Head of caudate nucleus (tissue), 42 donors: ENCODE measurements at regions not wholly inside any gene's neighbourhood (a gene's known extent, or its start where the extent isn't known, plus 50 kb on each side); places are given as distances from the start of the nearest gene placed in this dataset.

Experiments
- DNase-seq, 42 donors: peaks; one replicate each; pipeline versions ENCODE4 v3.0.0 to v3.0.0-alpha.2; 2020 to 2021; ENCODE audit warnings: mixed read lengths in 7 of 42
- intact Hi-C: fragments of 100-400 bp; cut with DNase I; formaldehyde crosslinking; loops from one replicate; pipeline ENCODE4 v1.15.0; 2022

GRCh38 chr14:85409481-85410210 is 120.3 kb upstream of the FLRT2 start:
- intact Hi-C loops: no loop called here
- DNase-seq: no peak

DNA sequence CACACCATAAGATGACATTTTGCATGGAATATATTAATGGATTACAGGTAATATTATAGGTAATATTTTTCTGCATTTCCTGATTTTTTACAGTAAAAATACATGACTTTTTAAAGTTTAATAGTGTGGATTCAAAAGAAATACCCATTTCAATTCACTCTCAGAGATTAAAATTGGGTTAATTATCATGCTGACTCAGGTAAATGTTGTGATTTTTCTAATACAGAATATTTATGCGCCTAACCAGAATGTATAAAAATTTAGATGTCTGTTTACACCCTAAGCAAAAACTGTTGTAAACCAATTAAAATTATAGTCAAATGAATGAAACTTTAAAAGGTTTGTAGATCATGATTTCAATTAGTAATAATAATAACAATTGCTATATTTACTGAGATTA is 117.2 kb upstream of the FLRT2 start:
- no peak for DNase-seq
- intact Hi-C loops: no loop called here

- no peak for DNase-seq
- intact Hi-C loops: no loop called here
Measured at GRCh38 chr14:85413836-85414526, 116.0 kb upstream of the FLRT2 start.

- intact Hi-C loops: no loop called here
- DNase-seq: no peak
Measured at GRCh38 chr14:85415015-85415712, 114.8 kb upstream of the FLRT2 start.

GRCh38 chr14:85416771-85417170 is 113.2 kb upstream of the FLRT2 start:
- DNase-seq: no peak
- intact Hi-C loops: no loop called here

- DNase-seq: no peak
- intact Hi-C loops: no loop called here
Measured at GRCh38 chr14:85417396-85417795, 112.5 kb upstream of the FLRT2 start.

GRCh38 chr14:85418721-85419120 is 111.2 kb upstream of the FLRT2 start:
- intact Hi-C loops: no loop called here
- no peak for DNase-seq

- DNase-seq: no peak
- intact Hi-C loops: no loop called here
Measured at GRCh38 chr14:85420278-85420677, 109.7 kb upstream of the FLRT2 start.

DNA sequence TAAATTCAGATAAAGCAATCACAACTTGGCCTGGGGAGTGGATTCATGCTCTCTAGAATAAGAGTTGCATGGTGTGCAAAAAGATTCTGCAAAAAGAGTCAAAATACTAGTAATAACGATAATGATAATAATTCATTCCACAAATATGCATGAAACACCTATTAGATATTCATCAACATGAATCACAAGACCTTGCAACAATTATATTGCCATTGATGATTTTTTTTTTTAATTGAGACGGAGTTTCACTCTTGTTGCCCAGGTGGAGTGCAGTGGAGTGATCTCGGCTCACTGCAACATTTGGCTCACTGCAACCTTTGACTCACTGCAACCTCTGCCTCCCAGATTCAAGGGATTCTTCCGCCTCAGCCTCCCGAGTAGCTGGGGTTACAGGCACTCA is 109.2 kb upstream of the FLRT2 start:
- intact Hi-C loops: no loop called here
- DNase-seq: no peak

GRCh38 chr14:85421186-85421877 is 108.6 kb upstream of the FLRT2 start:
- no peak for DNase-seq

DNA sequence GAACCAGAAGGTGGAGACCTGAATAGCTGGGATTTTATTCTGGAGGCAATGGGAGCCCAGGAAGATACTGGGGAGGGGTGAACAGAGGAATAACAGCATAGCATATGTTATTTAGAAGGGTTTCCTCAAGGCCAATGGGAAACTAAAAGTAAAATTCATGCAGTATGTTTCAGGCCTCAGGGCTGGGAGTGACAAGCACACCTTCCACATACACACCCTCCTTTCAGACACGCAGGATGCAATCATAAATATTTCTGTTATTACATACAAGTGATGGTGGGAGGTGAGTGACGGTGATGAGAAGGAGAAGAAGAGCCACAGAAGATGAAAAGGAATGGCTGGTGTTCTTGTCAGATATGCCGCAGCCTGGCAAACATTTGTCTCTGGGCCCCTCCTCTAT is 106.1 kb upstream of the FLRT2 start:
- DNase-seq: no peak
- intact Hi-C loops: no loop called here

More at GRCh38 chr14:85421186-85421877, 108.6 kb upstream of the FLRT2 start:
- intact Hi-C loops: no loop called here

DNA sequence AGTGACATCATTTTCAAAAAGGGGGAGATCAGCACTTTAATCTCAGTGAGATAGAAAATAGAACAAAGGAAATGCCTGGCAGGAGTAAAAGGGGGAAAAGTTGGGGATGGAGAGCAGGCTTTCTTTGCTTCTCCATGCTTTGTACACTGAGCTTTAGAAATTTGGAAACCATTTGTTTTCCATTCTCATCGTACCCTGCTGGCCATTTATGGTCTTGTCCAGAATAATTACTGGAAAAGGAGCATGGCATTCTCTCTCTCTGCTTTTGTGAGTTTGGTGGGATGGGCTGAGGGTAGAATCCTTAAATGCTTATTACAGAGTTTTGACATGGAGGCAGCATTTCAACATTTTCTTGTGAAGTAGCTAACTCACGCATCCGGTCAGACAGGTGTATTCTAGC is 104.4 kb upstream of the FLRT2 start:
- no peak for DNase-seq
- intact Hi-C loops: no loop called here

DNA sequence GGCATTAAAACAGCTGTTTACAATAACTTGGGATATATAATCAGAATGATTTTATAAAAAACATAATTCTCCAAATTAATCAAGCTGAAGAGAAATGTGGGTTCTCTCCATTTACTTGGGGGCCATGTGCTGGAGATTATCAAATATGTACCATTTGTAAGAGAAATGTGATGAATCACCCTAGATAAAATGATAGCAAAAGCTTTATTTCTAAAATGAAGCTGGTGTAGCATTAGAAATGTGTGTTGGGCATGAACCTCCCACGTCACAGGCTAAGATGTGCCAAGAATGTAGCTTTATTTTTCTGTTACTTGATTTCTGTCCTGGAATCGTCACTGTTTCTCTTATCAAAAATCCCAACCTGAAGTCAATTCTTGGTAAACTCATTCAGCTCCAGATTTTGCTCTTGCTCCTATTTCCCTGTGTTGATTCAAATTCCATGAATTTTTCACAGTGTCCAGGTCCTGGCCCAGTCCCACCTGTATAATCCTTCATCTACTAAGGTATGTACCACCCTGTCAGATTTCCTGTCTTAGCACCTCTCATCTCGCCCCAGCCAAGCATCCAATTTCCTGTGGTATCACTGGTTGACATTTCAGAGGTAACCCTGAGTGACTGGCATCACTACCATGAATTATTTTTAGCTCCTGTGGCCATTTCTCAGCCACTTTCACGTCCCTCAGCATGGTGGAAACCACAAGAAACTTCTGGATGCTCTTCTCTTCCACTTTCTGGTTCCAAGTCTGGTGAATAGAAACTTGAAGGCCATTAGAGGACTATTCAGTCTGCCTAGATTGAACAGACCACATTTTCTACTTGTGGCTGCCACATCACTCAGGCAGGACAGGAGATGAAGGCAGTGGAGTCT is 103.6 kb upstream of the FLRT2 start:
- intact Hi-C loops: no loop called here
- no peak for DNase-seq

GRCh38 chr14:85428926-85429325 is 101.0 kb upstream of the FLRT2 start:
- intact Hi-C loops: no loop called here
- DNase-seq: no peak

DNA sequence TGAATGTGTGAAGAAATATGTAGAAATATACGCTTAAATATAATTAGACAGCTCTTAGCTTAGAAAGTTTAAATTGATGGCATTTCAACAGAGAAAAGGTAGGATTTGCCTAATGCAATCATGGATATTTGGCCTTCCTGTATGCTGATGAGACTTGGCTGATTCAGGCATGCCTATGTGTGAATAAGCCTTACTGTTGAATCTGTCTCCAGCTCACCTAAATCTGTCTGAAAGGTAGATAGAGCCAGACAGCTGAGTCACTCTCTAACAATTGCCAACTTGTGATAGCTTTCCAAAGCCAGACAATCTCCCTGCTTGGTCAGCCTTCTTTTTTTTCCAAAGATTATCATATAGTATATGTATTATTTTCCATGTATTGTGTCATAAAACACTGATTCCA is 92.8 kb upstream of the FLRT2 start:
- DNase-seq: no peak
- intact Hi-C loops: no loop called here

- intact Hi-C loops: no loop called here
Measured at GRCh38 chr14:85438001-85438400, 91.9 kb upstream of the FLRT2 start.

GRCh38 chr14:85438481-85438942 is 91.4 kb upstream of the FLRT2 start:
- no peak for DNase-seq

More at GRCh38 chr14:85438001-85438400, 91.9 kb upstream of the FLRT2 start:
- DNase-seq: no peak

GRCh38 chr14:85439696-85440328 is 90.1 kb upstream of the FLRT2 start:
- intact Hi-C loops: no loop called here
- no peak for DNase-seq

More at GRCh38 chr14:85438481-85438942, 91.4 kb upstream of the FLRT2 start:
- intact Hi-C loops: no loop called here
